GM12874 (cell line): ENCODE measurements at regions not wholly inside any gene's neighbourhood (a gene's known extent, or its start where the extent isn't known, plus 50 kb on each side); places are given as distances from the start of the nearest gene placed in this dataset.

Experiments
- CTCF ChIP-seq: IDR thresholded peaks from 2 replicates; pipeline ENCODE4 v1.5.1; 2011; ENCODE audit warnings: low read depth, mild to moderate bottlenecking, control low read depth, low read length, moderate library complexity; ENCODE audit not compliant: insufficient read depth

- peak; percentile 87 for TF ChIP-seq CTCF
These were observed 1168.4 kb downstream of the TMEM121 start for GRCh38 chr14:106694638-106695393.

- TF ChIP-seq CTCF: peak; percentile 28; the same call in 1 of the 2 replicates
These were observed 1180.1 kb downstream of the TMEM121 start for GRCh38 chr14:106706488-106706887.

GRCh38 chr14:106728611-106729010 is 1202.2 kb downstream of the TMEM121 start:
- TF ChIP-seq CTCF: no peak

GRCh38 chr14:106729551-106729950 is 1203.2 kb downstream of the TMEM121 start:
- no peak for TF ChIP-seq CTCF

- no peak for TF ChIP-seq CTCF
These were observed 1207.4 kb downstream of the TMEM121 start for GRCh38 chr14:106733771-106734170.

- TF ChIP-seq CTCF: no peak
These were observed 1210.6 kb downstream of the TMEM121 start for GRCh38 chr14:106737021-106737420.

- no peak for TF ChIP-seq CTCF
These were observed 1211.7 kb downstream of the TMEM121 start for GRCh38 chr14:106738075-106738474.
